Astrocyte of the spinal cord (primary cell): ENCODE measurements at regions not wholly inside any gene's neighbourhood (a gene's known extent, or its start where the extent isn't known, plus 50 kb on each side); places are given as distances from the start of the nearest gene placed in this dataset.

ENCODE experiments used
- DNase-seq: peaks from one replicate; pipeline ENCODE4 v3.0.0; 2011; ENCODE audit warnings: low read depth, low spot score
- H3K4me3 ChIP-seq: 2 replicates; pipeline ENCODE4 v1.5.1; 2011; ENCODE audit warnings: low read depth, mild to moderate bottlenecking, low read length, moderate library complexity
- CTCF ChIP-seq: IDR thresholded peaks from 2 replicates; pipeline ENCODE4 v1.5.1; 2012; ENCODE audit warnings: low read depth, mild to moderate bottlenecking, low read length, inconsistent platforms
- in situ Hi-C: cut with HindIII; loops from 2 replicates; pipeline ENCODE4 v1.10.0; 2017; ENCODE audit warnings: low sequenced_read_pairs

- H3K4me3 ChIP-seq, result no peak overlapping the region
- no peak for DNase-seq
- in situ Hi-C loops, result no loop called here
- no peak for TF ChIP-seq CTCF
These were observed 566.4 kb upstream of the MMS22L start for GRCh38 chr6:97849390-97849789.

DNA sequence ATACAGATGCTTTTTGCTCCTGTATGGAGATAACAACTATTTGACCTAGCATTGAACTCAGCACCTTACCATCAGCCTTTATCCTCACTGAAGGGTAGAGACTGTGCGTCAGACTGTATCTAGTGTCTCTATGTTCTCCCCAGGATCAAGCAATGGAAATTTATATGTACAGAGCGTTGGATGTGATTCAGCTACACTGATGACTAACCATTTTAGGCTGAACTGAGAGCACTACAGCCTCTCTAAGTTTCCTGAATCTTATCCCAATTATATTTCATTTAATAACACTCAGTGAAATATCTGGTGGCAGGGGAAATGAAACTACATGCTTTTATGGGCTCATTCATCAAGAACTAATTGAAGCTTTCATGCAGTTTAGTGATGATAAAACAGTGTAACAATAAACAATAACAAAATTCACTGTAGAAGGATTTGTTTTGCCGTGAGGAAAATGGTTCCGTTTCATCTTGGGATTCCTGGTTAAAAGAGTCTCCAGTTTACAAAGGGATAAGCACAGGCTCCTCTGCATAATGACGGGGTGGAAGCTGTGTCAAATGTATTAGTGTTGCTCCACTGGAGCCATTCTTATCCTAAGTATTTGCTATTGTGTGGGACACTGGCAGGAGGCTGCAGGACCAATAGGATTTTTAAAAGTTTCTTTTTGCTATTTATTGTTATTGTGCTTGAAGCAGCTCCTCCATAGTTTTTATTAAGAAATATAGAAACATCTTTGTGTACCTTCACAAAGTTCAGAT is 567.6 kb upstream of the MMS22L start:
- TF ChIP-seq CTCF, result no peak
- peak; percentile 71 for DNase-seq
- no peak overlapping the region for H3K4me3 ChIP-seq
- in situ Hi-C loops, result no loop called here

- TF ChIP-seq CTCF, result no peak
- no peak for DNase-seq
- in situ Hi-C loops, result no loop called here
- no peak overlapping the region for H3K4me3 ChIP-seq
These were observed 580.7 kb upstream of the MMS22L start for GRCh38 chr6:97863697-97864096.

DNA sequence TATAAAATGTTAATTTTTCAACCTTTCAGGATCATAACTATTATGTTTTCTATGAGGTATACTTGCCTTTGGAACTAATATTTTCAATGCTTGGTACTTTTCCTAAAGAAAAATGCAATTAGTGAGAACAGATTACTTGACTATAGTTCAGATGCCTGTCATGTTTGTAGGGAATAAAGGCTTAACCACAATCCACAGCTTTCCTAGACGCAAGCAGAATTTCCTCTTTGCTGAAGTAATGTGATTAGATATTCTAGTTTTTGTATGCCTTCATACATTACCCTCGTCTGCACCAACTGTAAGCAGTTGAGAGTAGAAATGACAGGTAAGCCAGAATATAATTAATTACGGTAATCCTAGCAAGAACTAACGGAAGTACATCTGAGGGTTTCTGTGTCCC is 581.4 kb upstream of the MMS22L start:
- no peak overlapping the region for H3K4me3 ChIP-seq
- DNase-seq, result no peak
- in situ Hi-C loops, result no loop called here
- TF ChIP-seq CTCF, result no peak

DNA sequence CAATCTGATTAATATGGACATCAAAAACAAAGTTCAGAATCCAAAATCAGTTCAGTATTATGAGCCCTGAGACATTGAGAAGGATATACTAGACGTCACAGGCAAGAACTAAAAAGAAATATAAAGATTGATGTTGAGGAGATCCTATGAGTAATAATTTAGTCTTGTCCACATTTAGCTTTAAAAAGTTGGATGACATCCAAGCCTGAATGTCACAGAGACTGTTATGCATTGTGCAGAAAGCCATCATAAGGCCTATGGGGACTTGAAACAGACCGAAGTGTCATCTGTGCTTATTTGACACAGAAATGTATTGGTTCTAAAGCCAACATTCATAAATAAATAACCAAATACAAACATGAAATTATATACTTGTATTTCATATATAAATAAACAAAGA is 581.8 kb upstream of the MMS22L start:
- no peak for DNase-seq
- no peak for TF ChIP-seq CTCF
- no peak overlapping the region for H3K4me3 ChIP-seq
- in situ Hi-C loops, result no loop called here

- H3K4me3 ChIP-seq, result no peak overlapping the region
- in situ Hi-C loops, result no loop called here
- no peak for TF ChIP-seq CTCF
- DNase-seq, result no peak
These were observed 582.6 kb upstream of the MMS22L start for GRCh38 chr6:97865612-97866011.
